ENCODE measurements at regions not wholly inside any gene's neighbourhood (a gene's known extent, or its start where the extent isn't known, plus 50 kb on each side); places are given as distances from the start of the nearest gene placed in this dataset.

DNA sequence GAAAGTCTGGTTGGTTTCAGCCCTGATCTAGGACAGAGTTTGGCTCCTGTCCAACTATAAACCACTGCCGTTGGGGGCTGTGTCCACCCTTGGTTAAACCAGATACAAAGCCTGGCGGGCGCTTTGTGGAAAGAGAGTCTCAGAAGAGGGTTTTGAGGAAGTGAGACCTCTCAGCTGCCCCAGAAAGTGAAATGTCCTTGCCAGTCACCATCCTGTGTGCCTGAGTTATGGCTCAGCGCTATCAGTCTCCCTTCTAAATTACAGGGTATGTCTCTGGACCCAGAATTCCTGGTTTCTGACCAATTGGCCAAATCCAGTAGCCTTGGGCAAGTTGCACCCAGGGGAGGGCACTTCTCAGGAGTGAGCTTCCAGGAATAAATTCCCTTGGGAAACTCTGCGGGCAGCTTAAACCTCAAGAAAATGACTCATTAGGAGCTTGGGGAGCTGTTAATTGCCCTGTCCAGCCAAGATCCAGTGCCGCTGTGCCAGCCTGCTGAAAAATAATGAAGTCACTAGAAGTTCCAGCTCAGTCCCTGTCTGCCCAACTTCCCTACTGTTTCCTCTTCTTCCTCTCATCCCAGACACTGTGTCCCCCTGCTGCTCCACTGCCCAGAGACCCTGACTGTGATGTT lies 66.7 kb upstream of the PDZD8 start:
- DNase-seq (no peak), ATAC-seq (peak in 1 of 8 donors; percentile 11)
- intact Hi-C loops (cut with DNase I) = loop anchor here in 3 of 10 donors (2.0 to 10.0 kb wide), 2 partner anchors 67 to 227 kb away; partner anchors contain the start of gene PDZD8 (in 1 of the 3)
- WGBS, 2 donors = 58 to 63% methylated on average over 6 of the region's 6 CpGs
- Histone ChIP-seq H3K9me3 (peaks cover 0 to 7% (median 0%) of the 10 kb centered on the region in 11 donors), H3K36me3 (no peaks in the 10 kb centered on the region), H3K4me1 (peaks cover 0 to 16% (median 3%) of the 10 kb centered on the region in 9 donors), H3K27me3 (peaks cover 0 to 23% (median 8%) of the 10 kb centered on the region in 7 donors), H3K27ac (no peak overlapping the region), H3K4me3 (no peak overlapping the region)
- TF ChIP-seq CTCF (IDR thresholded peaks at IDR 0.05) = no peak

GRCh38 chr10:117441361-117441760 lies 66.1 kb upstream of the PDZD8 start:
- Histone ChIP-seq H3K27ac (no peak overlapping the region), H3K36me3 (no peaks in the 10 kb centered on the region), H3K9me3 (peaks cover 0 to 5% (median 0%) of the 10 kb centered on the region in 11 donors), H3K4me3 (no peak overlapping the region), H3K27me3 (peaks cover 0 to 26% (median 8%) of the 10 kb centered on the region in 7 donors), H3K4me1 (peaks cover 0 to 16% (median 3%) of the 10 kb centered on the region in 9 donors)
- ATAC-seq (no peak), DNase-seq (no peak)
- intact Hi-C loops (cut with DNase I) = loop anchor here in 2 of 10 donors (10.0 kb wide), 1 partner anchor 227 kb away; no protein-coding TSS in a partner anchor
- TF ChIP-seq CTCF (IDR thresholded peaks at IDR 0.05) = no peak
- WGBS, 2 donors = 68 to 71% methylated on average over 6 of the region's 6 CpGs

GRCh38 chr10:117439243-117439912 lies 64.1 kb upstream of the PDZD8 start:
- no peak for DNase-seq
- 36 to 45% methylated on average over 4 of the region's 4 CpGs for WGBS, 2 donors
- H3K4me3 ChIP-seq = no peak overlapping the region
- intact Hi-C loops (cut with DNase I) = no loop called here
- no peaks in the 10 kb centered on the region for H3K9me3 ChIP-seq
- H3K27me3 ChIP-seq = peaks cover 0 to 38% (median 8%) of the 10 kb centered on the region in 7 donors
- peaks cover 0 to 16% (median 3%) of the 10 kb centered on the region in 9 donors for H3K4me1 ChIP-seq
- no peak overlapping the region for H3K27ac ChIP-seq
- H3K36me3 ChIP-seq = no peaks in the 10 kb centered on the region
- no peak for TF ChIP-seq CTCF (IDR thresholded peaks at IDR 0.05)
- ATAC-seq = peak in 4 of 8 donors; percentile 51 to 89 (median 59)

GRCh38 chr10:117432866-117433265 lies 57.6 kb upstream of the PDZD8 start:
- Histone ChIP-seq H3K27ac (no peak overlapping the region), H3K27me3 (peaks cover 0 to 48% (median 0%) of the 10 kb centered on the region in 7 donors), H3K9me3 (no peaks in the 10 kb centered on the region), H3K4me3 (no peak overlapping the region), H3K36me3 (no peaks in the 10 kb centered on the region), H3K4me1 (no peaks in the 10 kb centered on the region)
- 54 to 62% methylated on average over 4 of the region's 4 CpGs for WGBS, 2 donors
- DNase-seq (no peak), ATAC-seq (no peak)
- intact Hi-C loops (cut with DNase I) = no loop called here
- no peak for TF ChIP-seq CTCF (IDR thresholded peaks at IDR 0.05)

Measured in heart right ventricle (tissue), 16 donors.